Inflammatory macrophage treated with lipopolysaccharide for 1 hour (primary cell): ENCODE measurements at regions not wholly inside any gene's neighbourhood (a gene's known extent, or its start where the extent isn't known, plus 50 kb on each side); places are given as distances from the start of the nearest gene placed in this dataset.
"Not testable (repeated sequence)": the region's sequence is repeated elsewhere in the genome, so short reads cannot be mapped to it uniquely, and the experiment has no call there.

Experiments
- DNase-seq, 2 donors: peaks; one replicate each; pipeline ENCODE4 v3.0.0-alpha.2; 2020 to 2022

GRCh38 chr6:882084-882598 is 189.2 kb upstream of the EXOC2 start:
- DNase-seq: no peak

- DNase-seq: no peak
Measured at GRCh38 chr6:878179-878578, 185.2 kb upstream of the EXOC2 start.

- DNase-seq: no peak
Measured at GRCh38 chr6:875012-875411, 182.1 kb upstream of the EXOC2 start.

GRCh38 chr6:872570-873125 is 179.7 kb upstream of the EXOC2 start:
- DNase-seq: no peak

GRCh38 chr6:871503-871902 is 178.6 kb upstream of the EXOC2 start:
- DNase-seq: no peak

- DNase-seq: no peak
Measured at GRCh38 chr6:870096-870495, 177.2 kb upstream of the EXOC2 start.

- DNase-seq: no peak
Measured at GRCh38 chr6:868201-868600, 175.3 kb upstream of the EXOC2 start.

GRCh38 chr6:867378-867777 is 174.4 kb upstream of the EXOC2 start:
- no peak for DNase-seq

GRCh38 chr6:866316-866715 is 173.4 kb upstream of the EXOC2 start:
- DNase-seq: no peak

- no peak for DNase-seq
Measured at GRCh38 chr6:865846-866245, 172.9 kb upstream of the EXOC2 start.

- no peak for DNase-seq
Measured at GRCh38 chr6:863831-864230, 170.9 kb upstream of the EXOC2 start.

GRCh38 chr6:863127-863526 is 170.2 kb upstream of the EXOC2 start:
- DNase-seq: not testable (repeated sequence)

- DNase-seq: no peak
Measured at GRCh38 chr6:859936-860335, 167.0 kb upstream of the EXOC2 start.

- no peak for DNase-seq
Measured at GRCh38 chr6:854406-855118, 161.6 kb upstream of the EXOC2 start.

GRCh38 chr6:852216-852615 is 159.3 kb upstream of the EXOC2 start:
- not testable (repeated sequence) for DNase-seq

- DNase-seq: no peak
Measured at GRCh38 chr6:849075-849506, 156.2 kb upstream of the EXOC2 start.

GRCh38 chr6:845566-845965 is 152.6 kb upstream of the EXOC2 start:
- no peak for DNase-seq

GRCh38 chr6:845101-845500 is 152.2 kb upstream of the EXOC2 start:
- DNase-seq: no peak

GRCh38 chr6:842141-842540 is 149.2 kb upstream of the EXOC2 start:
- no peak for DNase-seq

- DNase-seq: no peak
Measured at GRCh38 chr6:841569-841968, 148.6 kb upstream of the EXOC2 start.

GRCh38 chr6:839201-839600 is 146.3 kb upstream of the EXOC2 start:
- DNase-seq: no peak

GRCh38 chr6:837380-837779 is 144.4 kb upstream of the EXOC2 start:
- no peak for DNase-seq

GRCh38 chr6:836276-836853 is 143.4 kb upstream of the EXOC2 start:
- no peak for DNase-seq

- DNase-seq: no peak
Measured at GRCh38 chr6:835476-836160, 142.7 kb upstream of the EXOC2 start.
